Stomach (tissue), 8 donors: ENCODE measurements at regions not wholly inside any gene's neighbourhood (a gene's known extent, or its start where the extent isn't known, plus 50 kb on each side); places are given as distances from the start of the nearest gene placed in this dataset.

Source experiments
- DNase-seq, 2 donors: peaks; one replicate each; pipeline versions ENCODE4 v3.0.0 to v3.0.0-alpha.2; 2013 to 2019
- H3K27ac ChIP-seq, 5 donors: fragments of 200-600 bp in 4 of 5; sonication (generic) in 4 of 5; one replicate each; pipeline ENCODE4 v1.5.1; 2013 to 2019; ENCODE audit warnings: mild to moderate bottlenecking in 1 of 5, moderate library complexity in 1 of 5
- H3K27me3 ChIP-seq, 3 donors: fragments of 200-600 bp; sonication (generic); one replicate each; pipeline ENCODE4 v1.5.1; 2017 to 2019; ENCODE audit warnings: mixed run types in 1 of 3
- H3K36me3 ChIP-seq, 4 donors: fragments of 200-600 bp; sonication (generic); 1 replicate in 3 of 4; 2 replicates in 1 of 4; pipeline ENCODE4 v1.5.1; 2016 to 2019
- H3K4me1 ChIP-seq, 4 donors: fragments of 200-600 bp; sonication (generic); one replicate each; pipeline ENCODE4 v1.5.1; 2016 to 2019
- H3K4me3 ChIP-seq, 4 donors: fragments of 200-600 bp; sonication (generic) in 3 of 4; one replicate each; pipeline ENCODE4 v1.5.1; 2016 to 2019; ENCODE audit warnings: mild to moderate bottlenecking in 1 of 4
- H3K9me3 ChIP-seq, 4 donors: fragments of 200-600 bp; sonication (generic); one replicate each; pipeline ENCODE4 v1.5.1; 2016 to 2019
- CTCF ChIP-seq, 7 experiments: fragments of 450-650 bp in 4 of 7; fragments of 200-600 bp in 3 of 7; sonication (generic) in 3 of 7; IDR thresholded peaks; one replicate each; pipeline ENCODE4 v1.5.1; 2016 to 2019; ENCODE audit warnings: antibody characterized with exemption in 7 of 7, control low read depth in 2 of 7, mild to moderate bottlenecking in 1 of 7
- EP300 ChIP-seq: sonication (generic); formaldehyde crosslinking; IDR thresholded peaks from one replicate; pipeline ENCODE4 v1.6.1; 2017; ENCODE audit warnings: antibody characterized with exemption
- POLR2A ChIP-seq, 4 donors: fragments of 450-650 bp; IDR thresholded peaks; one replicate each; pipeline ENCODE4 v1.6.1; 2016; ENCODE audit warnings: antibody characterized with exemption in 4 of 4, control low read depth in 2 of 4, mild to moderate bottlenecking in 1 of 4, moderate library complexity in 1 of 4
- POLR2AphosphoS5 ChIP-seq, 3 donors: sonication (generic); formaldehyde crosslinking; IDR thresholded peaks; one replicate each; pipeline ENCODE4 v1.6.1; 2016; ENCODE audit warnings: antibody characterized with exemption in 3 of 3
- WGBS, 5 donors: extraction: QIAGEN DNeasy Blood & Tissue Kit in 3 of 5; methylation state at CpG; one replicate each; pipeline versions ENCODE4 v1.1.5 to v1.1.7; 2013 to 2018; 5-methylcytosine and 5-hydroxymethylcytosine counted together
- intact Hi-C: fragments of 100-400 bp; cut with DNase I; formaldehyde crosslinking; loops from one replicate; pipeline ENCODE4 v1.15.1; 2023; ENCODE audit warnings: low total_unique reads
- donor health status: healthy with polysubstance abuse.
- donor health status: Bipolar disorder and iron deficiency.
- donor health status: healthy.

DNA sequence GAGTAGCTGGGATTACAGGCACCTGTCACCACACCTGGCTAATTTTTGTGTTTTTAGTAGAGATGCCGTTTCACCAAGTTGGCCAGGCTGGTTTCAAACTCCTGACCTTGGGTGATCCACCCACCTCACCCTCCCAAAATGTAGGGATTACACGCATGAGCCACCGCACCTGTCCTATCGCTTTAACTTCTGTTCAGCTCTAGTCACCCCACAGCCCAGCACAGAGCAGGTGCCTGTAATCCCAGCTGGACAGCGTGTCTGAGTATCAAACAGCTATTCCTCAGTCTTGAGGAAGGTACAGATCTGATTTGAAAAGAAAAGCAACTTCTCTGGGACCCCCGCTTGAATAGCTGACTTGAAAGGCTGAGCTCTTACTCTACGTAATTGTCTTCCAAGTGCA lies 149.1 kb downstream of the CTTN start:
- Histone ChIP-seq H3K27me3 (peaks cover 0 to 18% (median 0%) of the 10 kb centered on the region in 3 donors), H3K4me1 (no peaks in the 10 kb centered on the region), H3K4me3 (no peak overlapping the region), H3K9me3 (no peaks in the 10 kb centered on the region), H3K36me3 (no peaks in the 10 kb centered on the region), H3K27ac (no peak overlapping the region)
- WGBS, 5 donors, result 76 to 83% (median 80%) methylated on average over 7 of the region's 7 CpGs
- intact Hi-C loops, result no loop called here
- TF ChIP-seq POLR2A (IDR thresholded peaks at IDR 0.05), result no peak
- no peak for TF ChIP-seq CTCF (IDR thresholded peaks at IDR 0.05)
- no peak for TF ChIP-seq POLR2AphosphoS5 (IDR thresholded peaks at IDR 0.05)
- no peak for TF ChIP-seq EP300
- DNase-seq, result no peak

DNA sequence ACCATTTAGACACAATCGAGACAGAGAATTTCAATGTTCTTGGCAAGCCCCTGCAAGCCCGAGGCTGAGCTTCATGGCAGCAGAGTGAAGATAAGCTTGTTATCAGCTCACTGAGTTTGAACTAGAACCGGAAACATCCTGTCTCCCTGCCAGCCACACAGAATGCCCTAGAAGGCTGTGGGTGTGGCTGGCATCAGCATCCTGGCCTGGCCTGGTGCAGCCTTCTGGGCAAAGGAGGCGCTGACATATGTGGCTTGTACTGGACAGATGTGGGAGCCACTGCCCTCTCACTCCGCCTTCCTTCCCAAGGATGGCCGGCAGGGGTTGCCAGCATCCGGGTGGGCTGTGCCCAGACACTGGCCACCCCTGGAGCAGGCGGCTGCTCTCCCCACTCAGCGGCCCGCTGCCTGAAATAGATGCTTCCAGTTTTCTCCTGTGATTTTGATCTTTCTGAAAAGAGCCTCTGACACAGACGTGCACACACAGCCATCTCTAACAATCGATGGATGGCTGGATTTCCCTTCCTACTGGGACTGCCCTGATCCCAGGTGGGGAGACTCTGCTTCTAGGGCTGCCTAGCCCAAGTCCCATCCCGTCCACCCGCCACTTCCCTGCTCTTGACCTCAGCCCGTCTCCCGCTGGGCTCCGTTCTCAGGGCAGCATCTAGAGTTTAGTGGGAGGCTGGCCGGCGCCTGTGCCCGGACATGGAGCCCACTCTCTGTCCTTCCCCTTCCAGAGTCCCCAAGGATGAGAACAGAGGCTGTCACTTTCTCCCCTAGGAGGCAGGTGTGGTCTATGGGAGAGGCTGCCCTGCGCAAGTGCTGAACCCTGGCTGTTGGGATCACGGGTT lies 149.7 kb downstream of the CTTN start:
- Histone ChIP-seq H3K36me3 (no peaks in the 10 kb centered on the region), H3K27ac (no peak overlapping the region), H3K9me3 (no peaks in the 10 kb centered on the region), H3K27me3 (peaks cover 0 to 18% (median 0%) of the 10 kb centered on the region in 3 donors), H3K4me3 (no peak overlapping the region), H3K4me1 (no peaks in the 10 kb centered on the region)
- intact Hi-C loops, result no loop called here
- WGBS, 5 donors, result 67 to 78% (median 77%) methylated on average over 19 to 22 of the region's 22 CpGs
- no peak for TF ChIP-seq CTCF (IDR thresholded peaks at IDR 0.05)
- no peak for TF ChIP-seq POLR2AphosphoS5 (IDR thresholded peaks at IDR 0.05)
- TF ChIP-seq POLR2A (IDR thresholded peaks at IDR 0.05), result no peak
- no peak for TF ChIP-seq EP300
- peak; percentile 46 to 48 for DNase-seq

DNA sequence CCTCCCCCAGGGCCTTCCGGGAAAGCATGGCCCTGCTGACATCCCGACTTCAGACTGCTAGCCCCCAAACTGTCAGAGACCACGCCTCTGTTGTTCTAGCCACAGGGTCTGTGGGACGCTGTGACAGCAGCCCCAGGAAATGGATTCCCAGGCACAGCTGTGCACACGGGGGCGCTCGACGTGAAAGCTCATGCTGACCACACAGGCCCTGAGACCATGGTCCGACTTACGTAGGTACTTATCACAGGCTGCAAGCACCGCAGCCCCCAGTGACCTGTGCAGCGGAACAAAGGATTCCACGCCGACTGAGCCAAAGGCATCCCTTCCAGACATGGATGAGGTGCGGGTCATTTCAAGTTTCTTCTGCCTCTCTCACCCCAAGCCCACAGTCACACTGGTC lies 150.6 kb downstream of the CTTN start:
- intact Hi-C loops, result no loop called here
- WGBS, 5 donors, result 85 to 94% (median 87%) methylated on average over 5 to 15 of the region's 15 CpGs

DNA sequence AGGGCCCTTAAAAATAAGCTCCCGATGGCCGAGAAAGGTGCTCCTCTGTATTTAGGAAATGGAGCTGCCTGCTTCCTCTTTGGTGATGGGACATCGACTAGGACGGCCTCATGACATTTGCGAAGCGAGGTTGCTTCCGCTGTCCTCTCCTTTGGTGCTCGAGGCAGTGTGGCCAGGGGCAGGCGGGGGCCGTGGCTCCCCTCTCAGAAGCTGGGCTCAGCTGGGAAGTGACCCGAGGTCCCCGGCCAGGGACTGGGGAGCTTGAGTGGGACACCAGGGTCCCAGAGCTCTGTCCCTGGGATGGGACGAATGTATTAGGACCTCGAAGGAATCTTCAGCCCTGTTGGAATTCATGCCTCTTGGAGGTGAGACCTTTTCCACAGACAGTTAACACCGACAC lies 151.1 kb downstream of the CTTN start:
- Histone ChIP-seq H3K36me3 (no peaks in the 10 kb centered on the region), H3K27ac (no peak overlapping the region), H3K4me3 (no peak overlapping the region), H3K27me3 (peaks cover 0 to 18% (median 0%) of the 10 kb centered on the region in 3 donors), H3K4me1 (no peaks in the 10 kb centered on the region), H3K9me3 (no peaks in the 10 kb centered on the region)
- intact Hi-C loops, result no loop called here
- no peak for DNase-seq
- 84 to 90% (median 88%) methylated on average over 13 to 15 of the region's 15 CpGs for WGBS, 5 donors
- no peak for TF ChIP-seq POLR2AphosphoS5 (IDR thresholded peaks at IDR 0.05)
- no peak for TF ChIP-seq CTCF (IDR thresholded peaks at IDR 0.05)
- TF ChIP-seq POLR2A (IDR thresholded peaks at IDR 0.05), result no peak
- no peak for TF ChIP-seq EP300

More for the DNA sequence above, 150.6 kb downstream of the CTTN start:
- DNase-seq, result no peak
- TF ChIP-seq POLR2A (IDR thresholded peaks at IDR 0.05) (no peak), POLR2AphosphoS5 (IDR thresholded peaks at IDR 0.05) (no peak), EP300 (no peak), CTCF (IDR thresholded peaks at IDR 0.05) (no peak)
- Histone ChIP-seq H3K9me3 (no peaks in the 10 kb centered on the region), H3K36me3 (no peaks in the 10 kb centered on the region), H3K27me3 (peaks cover 0 to 18% (median 0%) of the 10 kb centered on the region in 3 donors), H3K4me3 (no peak overlapping the region), H3K4me1 (no peaks in the 10 kb centered on the region), H3K27ac (no peak overlapping the region)
